H1 (cell line): ENCODE measurements at regions not wholly inside any gene's neighbourhood (a gene's known extent, or its start where the extent isn't known, plus 50 kb on each side); places are given as distances from the start of the nearest gene placed in this dataset.

Experiments used
- SP4 ChIP-seq: IDR thresholded peaks from 2 replicates; pipeline ENCODE4 v1.6.1; 2012; ENCODE audit warnings: low read length, inconsistent platforms
- TF ChIP-seq, protein P1 (sequence below): IDR thresholded peaks from 2 replicates; pipeline ENCODE4 v1.6.1; 2011; ENCODE audit warnings: low read length, improper control_type of control experiment

DNA sequence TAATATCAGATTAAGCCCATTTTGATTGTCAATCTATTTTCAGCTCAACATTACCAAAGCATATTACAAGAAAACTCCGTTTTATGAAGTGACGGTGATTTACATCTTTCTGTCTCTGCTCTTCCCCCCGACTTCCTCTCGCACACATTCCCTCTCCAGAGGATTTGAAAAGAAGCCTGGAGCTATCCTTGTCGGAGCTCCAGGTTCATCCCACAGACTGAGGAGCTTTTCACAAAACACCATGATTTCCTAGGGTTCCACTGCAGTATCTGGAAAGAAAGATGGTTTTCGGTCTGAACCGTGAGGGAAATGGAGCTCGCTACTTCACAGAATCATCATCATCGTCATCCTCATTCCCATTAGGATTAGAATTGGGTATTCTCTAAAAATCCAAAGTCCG, 655.5 kb upstream of the MGMT start (continued):
- TF ChIP-seq SP4 = no peak
- TF ChIP-seq, protein P1, sequence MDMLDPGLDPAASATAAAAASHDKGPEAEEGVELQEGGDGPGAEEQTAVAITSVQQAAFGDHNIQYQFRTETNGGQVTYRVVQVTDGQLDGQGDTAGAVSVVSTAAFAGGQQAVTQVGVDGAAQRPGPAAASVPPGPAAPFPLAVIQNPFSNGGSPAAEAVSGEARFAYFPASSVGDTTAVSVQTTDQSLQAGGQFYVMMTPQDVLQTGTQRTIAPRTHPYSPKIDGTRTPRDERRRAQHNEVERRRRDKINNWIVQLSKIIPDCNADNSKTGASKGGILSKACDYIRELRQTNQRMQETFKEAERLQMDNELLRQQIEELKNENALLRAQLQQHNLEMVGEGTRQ = no peak
